ENCODE measurements at regions not wholly inside any gene's neighbourhood (a gene's known extent, or its start where the extent isn't known, plus 50 kb on each side); places are given as distances from the start of the nearest gene placed in this dataset.

- DNase-seq: no peak
These were observed 482.5 kb upstream of the FAT3 start for GRCh38 chr11:91742155-91742554.

GRCh38 chr11:91731051-91731450 is 493.6 kb upstream of the FAT3 start:
- DNase-seq: no peak

- DNase-seq: no peak
These were observed 494.0 kb upstream of the FAT3 start for GRCh38 chr11:91730620-91731019.

GRCh38 chr11:91730057-91730456 is 494.6 kb upstream of the FAT3 start:
- DNase-seq: no peak

- no peak for DNase-seq
These were observed 507.4 kb upstream of the FAT3 start for GRCh38 chr11:91717169-91717568.

GRCh38 chr11:91707652-91708482 is 516.8 kb upstream of the FAT3 start:
- no peak for DNase-seq

GRCh38 chr11:91703042-91703441 is 521.6 kb upstream of the FAT3 start:
- no peak for DNase-seq

- no peak for DNase-seq
These were observed 523.8 kb upstream of the FAT3 start for GRCh38 chr11:91700854-91701253.

GRCh38 chr11:91698845-91699244 is 525.8 kb upstream of the FAT3 start:
- no peak for DNase-seq

- DNase-seq: no peak
These were observed 530.3 kb upstream of the FAT3 start for GRCh38 chr11:91694331-91694730.

GRCh38 chr11:91691872-91692271 is 532.7 kb upstream of the FAT3 start:
- DNase-seq: no peak

GRCh38 chr11:91688672-91689071 is 535.9 kb upstream of the FAT3 start:
- DNase-seq: no peak

- peak; percentile 20 for DNase-seq
These were observed 537.9 kb upstream of the FAT3 start for GRCh38 chr11:91686700-91687099.

GRCh38 chr11:91686281-91686680 is 538.3 kb upstream of the FAT3 start:
- DNase-seq: no peak

- DNase-seq: no peak
These were observed 550.9 kb upstream of the FAT3 start for GRCh38 chr11:91673705-91674104.

- DNase-seq: peak; percentile 19
These were observed 560.1 kb upstream of the FAT3 start for GRCh38 chr11:91664521-91664920.

- no peak for DNase-seq
These were observed 564.6 kb upstream of the FAT3 start for GRCh38 chr11:91660036-91660435.

GRCh38 chr11:91654686-91655085 is 569.9 kb upstream of the FAT3 start:
- no peak for DNase-seq

- no peak for DNase-seq
These were observed 571.4 kb upstream of the FAT3 start for GRCh38 chr11:91653079-91653754.

GRCh38 chr11:91650802-91651201 is 573.8 kb upstream of the FAT3 start:
- DNase-seq: no peak

- no peak for DNase-seq
These were observed 583.5 kb upstream of the FAT3 start for GRCh38 chr11:91641153-91641552.

GRCh38 chr11:91639359-91639758 is 585.3 kb upstream of the FAT3 start:
- no peak for DNase-seq

GRCh38 chr11:91630916-91631673 is 593.5 kb upstream of the FAT3 start:
- no peak for DNase-seq

- DNase-seq: no peak
These were observed 599.1 kb upstream of the FAT3 start for GRCh38 chr11:91625495-91625894.

Measured in NCI-H146 (cell line).